H1 (cell line): ENCODE measurements at regions not wholly inside any gene's neighbourhood (a gene's known extent, or its start where the extent isn't known, plus 50 kb on each side); places are given as distances from the start of the nearest gene placed in this dataset.

Experiments used
- CTCF ChIA-PET: fragments of 300-600 bp; sonication (Branson Sonifier 250); formaldehyde crosslinking; loops from one replicate; lab custom pipeline; 2021; ENCODE audit not compliant: partially characterized antibody; lab: Charles Lee
- POLR2A ChIA-PET: fragments of 300-600 bp; sonication (Branson Sonifier 250); formaldehyde crosslinking; loops from one replicate; lab custom pipeline; 2021; ENCODE audit warnings: inconsistent platforms; ENCODE audit not compliant: partially characterized antibody; lab: Charles Lee
- DNase-seq, 2 experiments: peaks; one replicate each; pipeline versions ENCODE4 v3.0.0 to v3.0.0-alpha.2; 2010 to 2022; ENCODE audit warnings: low spot score in 2 of 2, low read depth in 1 of 2, mixed read lengths in 1 of 2
- FAIRE-seq: peaks from 2 replicates; lab custom pipeline; 2011; peaks lifted over from hg19 to GRCh38; lab: Jason Lieb, UNC
- H2AFZ ChIP-seq: 2 replicates; pipeline ENCODE4 v1.8.1; 2012; ENCODE audit warnings: low read length, inconsistent platforms
- H2AK5ac ChIP-seq: 2 replicates; pipeline ENCODE4 v1.6.1; 2013; ENCODE audit warnings: low read depth, low read length
- H2BK120ac ChIP-seq: replicated peaks from 2 replicates; pipeline ENCODE3; 2013; ENCODE audit warnings: low read depth, low read length, inconsistent platforms
- H2BK12ac ChIP-seq: 2 replicates; pipeline ENCODE4 v1.6.1; 2013; ENCODE audit warnings: low read depth, low read length
- H2BK15ac ChIP-seq: 2 replicates; pipeline ENCODE4 v1.6.1; 2013; ENCODE audit warnings: low read length
- H2BK20ac ChIP-seq: 2 replicates; pipeline ENCODE4 v1.6.1; 2013; ENCODE audit warnings: low read length
- H2BK5ac ChIP-seq: 2 replicates; pipeline ENCODE4 v1.6.1; 2013; ENCODE audit warnings: low read depth, low read length
- H3K14ac ChIP-seq: 2 replicates; pipeline ENCODE4 v1.6.1; 2013; ENCODE audit warnings: inconsistent platforms; ENCODE audit not compliant: insufficient read length
- H3K18ac ChIP-seq: 2 replicates; pipeline ENCODE4 v1.6.1; 2013; ENCODE audit warnings: low read length; ENCODE audit errors: extremely low read depth
- H3K23ac ChIP-seq: 2 replicates; pipeline ENCODE4 v1.6.1; 2013; ENCODE audit warnings: inconsistent platforms; ENCODE audit not compliant: insufficient read length
- H3K23me2 ChIP-seq: 2 replicates; pipeline ENCODE4 v1.6.1; 2013; ENCODE audit warnings: low read depth, low read length
- H3K27ac ChIP-seq: 2 replicates; pipeline ENCODE4 v1.6.1; 2011; ENCODE audit warnings: low read depth, low read length, inconsistent platforms
- H3K27me3 ChIP-seq, 4 experiments: replicated peaks in 1 of 4; 1 replicate in 1 of 4; 2 replicates in 3 of 4; pipeline versions ENCODE4 v1.6.1 to v1.8.1; 2011 to 2013; ENCODE audit warnings: low read length in 3 of 4, mild to moderate bottlenecking in 3 of 4, inconsistent platforms in 2 of 4, mixed read lengths in 2 of 4, moderate library complexity in 1 of 4; ENCODE audit not compliant: control insufficient read depth in 3 of 4, insufficient read depth in 3 of 4; ENCODE audit errors: extremely low read depth in 1 of 4
- H3K36me3 ChIP-seq, 4 experiments: 2 replicates each; pipeline versions ENCODE4 v1.6.1 to v1.8.1; 2011 to 2013; ENCODE audit warnings: mild to moderate bottlenecking in 4 of 4, low read length in 3 of 4, moderate library complexity in 2 of 4, control low read depth in 1 of 4, inconsistent platforms in 1 of 4; ENCODE audit not compliant: insufficient read depth in 4 of 4, control insufficient read depth in 2 of 4
- H3K4ac ChIP-seq: replicated peaks from 2 replicates; pipeline ENCODE3; 2013; ENCODE audit warnings: low read length, low read depth, mixed read lengths, inconsistent platforms; ENCODE audit not compliant: insufficient read length
- H3K4me1 ChIP-seq, 4 experiments: replicated peaks in 1 of 4; 1 replicate in 1 of 4; 2 replicates in 3 of 4; pipeline versions ENCODE4 v1.6.1 to v1.8.1; 2011 to 2013; ENCODE audit warnings: low read length in 3 of 4, inconsistent platforms in 2 of 4, mixed read lengths in 1 of 4; ENCODE audit not compliant: insufficient read depth in 4 of 4, control insufficient read depth in 3 of 4
- H3K4me2 ChIP-seq, 2 experiments: 2 replicates each; pipeline versions ENCODE4 v1.6.1 to v1.8.1; 2011 to 2013; ENCODE audit warnings: low read depth in 2 of 2, low read length in 2 of 2, control low read depth in 1 of 2, inconsistent platforms in 1 of 2, mild to moderate bottlenecking in 1 of 2; ENCODE audit not compliant: insufficient read depth in 1 of 2
- H3K4me3 ChIP-seq, 4 experiments: fragments of 200-600, 300-600 bp in 1 of 4; sonication (generic), shearing (Covaris generic), sonication (Bioruptor Twin) in 1 of 4; 2 replicates each; pipeline versions ENCODE4 v1.5.1 to v1.8.1; 2011 to 2016; ENCODE audit warnings: low read length in 4 of 4, low read depth in 3 of 4, control low read depth in 2 of 4, inconsistent platforms in 2 of 4, mild to moderate bottlenecking in 2 of 4, mixed read lengths in 1 of 4, moderate library complexity in 1 of 4; ENCODE audit not compliant: insufficient read depth in 2 of 4; ENCODE audit errors: extremely low read depth in 1 of 4
- H3K56ac ChIP-seq: replicated peaks from 2 replicates; pipeline ENCODE3; 2013; ENCODE audit warnings: low read depth, mild to moderate bottlenecking, mixed read lengths, low read length, inconsistent platforms; ENCODE audit not compliant: insufficient read length
- H3K79me1 ChIP-seq: 2 replicates; pipeline ENCODE4 v1.6.1; 2013; ENCODE audit warnings: low read depth, low read length, control low read depth
- H3K79me2 ChIP-seq, 2 experiments: 2 replicates each; pipeline versions ENCODE4 v1.6.1 to v1.8.1; 2012 to 2013; ENCODE audit warnings: low read length in 2 of 2, mild to moderate bottlenecking in 2 of 2, inconsistent platforms in 1 of 2; ENCODE audit not compliant: insufficient read depth in 2 of 2, control insufficient read depth in 1 of 2
- H3K9ac ChIP-seq, 4 experiments: replicated peaks in 1 of 4; 1 replicate in 1 of 4; 2 replicates in 3 of 4; pipeline versions ENCODE4 v1.6.1 to v1.8.1; 2011 to 2013; ENCODE audit warnings: low read depth in 3 of 4, low read length in 3 of 4, control low read depth in 2 of 4, mild to moderate bottlenecking in 2 of 4, moderate library complexity in 2 of 4, inconsistent platforms in 1 of 4; ENCODE audit errors: extremely low read depth in 1 of 4
- H3K9me3 ChIP-seq, 2 experiments: 2 replicates each; pipeline versions ENCODE4 v1.6.1 to v1.8.1; 2012 to 2013; ENCODE audit warnings: mild to moderate bottlenecking in 2 of 2, moderate library complexity in 2 of 2, control low read depth in 1 of 2, inconsistent platforms in 1 of 2, low read depth in 1 of 2, low read length in 1 of 2, mixed read lengths in 1 of 2; ENCODE audit not compliant: insufficient read depth in 2 of 2
- H4K20me1 ChIP-seq, 2 experiments: replicated peaks in 1 of 2; 2 replicates each; pipeline versions ENCODE3 to v1.8.1; 2011 to 2013; ENCODE audit warnings: inconsistent platforms in 2 of 2, low read length in 2 of 2, mild to moderate bottlenecking in 1 of 2; ENCODE audit not compliant: insufficient read depth in 2 of 2, control insufficient read depth in 1 of 2
- H4K5ac ChIP-seq: 2 replicates; pipeline ENCODE4 v1.6.1; 2013; ENCODE audit warnings: low read length, low read depth, mixed read lengths, inconsistent platforms; ENCODE audit not compliant: insufficient read length
- H4K8ac ChIP-seq: 2 replicates; pipeline ENCODE4 v1.8.0; 2013; ENCODE audit warnings: mild to moderate bottlenecking, moderate library complexity, low read length, inconsistent platforms; ENCODE audit not compliant: insufficient read depth; ENCODE audit errors: extremely low read depth
- H4K91ac ChIP-seq: replicated peaks from 2 replicates; pipeline ENCODE3; 2013; ENCODE audit warnings: low read length, mixed read lengths, inconsistent platforms; ENCODE audit not compliant: insufficient read length
- CHD2 ChIP-seq: IDR thresholded peaks from 2 replicates; pipeline ENCODE4 v1.6.1; 2012; ENCODE audit warnings: low read length, improper control_type of control experiment
- CTCF ChIP-seq, 3 experiments: IDR thresholded peaks; 1 replicate in 2 of 3; 2 replicates in 1 of 3; pipeline versions ENCODE4 v1.5.1 to v1.6.1; 2011; ENCODE audit warnings: low read length in 3 of 3, mild to moderate bottlenecking in 3 of 3, inconsistent platforms in 2 of 3, low read depth in 1 of 3, moderate library complexity in 1 of 3; ENCODE audit not compliant: insufficient read depth in 1 of 3; ENCODE audit errors: control extremely low read depth in 1 of 3
- EZH2 ChIP-seq: fragments of 200-600 bp; sonication (generic); IDR thresholded peaks from 2 replicates; pipeline ENCODE4 v1.7.1; 2012; ENCODE audit warnings: low read depth, mild to moderate bottlenecking, moderate library complexity, low read length, inconsistent platforms; ENCODE audit not compliant: severe bottlenecking
- GABPA ChIP-seq: IDR thresholded peaks from 2 replicates; pipeline ENCODE4 v1.6.1; 2011; ENCODE audit warnings: mild to moderate bottlenecking, low read length, moderate library complexity, borderline replicate concordance; ENCODE audit not compliant: insufficient read depth
- HDAC6 ChIP-seq: IDR thresholded peaks from one replicate; pipeline ENCODE4 v1.7.1; 2012; ENCODE audit warnings: low read depth, mild to moderate bottlenecking, inconsistent platforms, low read length, moderate library complexity
- JUN ChIP-seq: IDR thresholded peaks from 2 replicates; pipeline ENCODE4 v1.6.1; 2011; ENCODE audit warnings: low read depth, mild to moderate bottlenecking, improper control_type of control experiment, low read length
- KDM1A ChIP-seq: fragments of 200-600, 300-600 bp; sonication (generic); IDR thresholded peaks from 2 replicates; pipeline ENCODE4 v1.7.1; 2016; ENCODE audit warnings: mild to moderate bottlenecking, low read length, borderline replicate concordance
- NRF1 ChIP-seq: IDR thresholded peaks from 2 replicates; pipeline ENCODE4 v1.6.1; 2011; ENCODE audit warnings: mild to moderate bottlenecking, low read depth, low read length, improper control_type of control experiment
- PHF8 ChIP-seq: fragments of 200-600 bp; sonication (generic); conservative IDR thresholded peaks from 2 replicates; pipeline ENCODE4 v1.7.1; 2012; ENCODE audit warnings: low read depth, mild to moderate bottlenecking, inconsistent platforms, low read length, moderate library complexity
- POLR2AphosphoS5 ChIP-seq: IDR thresholded peaks from 2 replicates; pipeline ENCODE4 v1.6.1; 2011; ENCODE audit warnings: low read depth, low read length
- RFX5 ChIP-seq: IDR thresholded peaks from 2 replicates; pipeline ENCODE4 v1.6.1; 2011; ENCODE audit warnings: low read depth, low read length, improper control_type of control experiment, borderline replicate concordance
- WGBS, 2 experiments: shearing (Covaris generic) in 1 of 2; methylation state at CpG; one replicate each; pipeline versions ENCODE4 v1.1.6 to v1.1.7; 2013 to 2015; ENCODE audit warnings: low lambda C conversion rate in 2 of 2, mixed read lengths in 2 of 2, inconsistent platforms in 1 of 2, low coverage in 1 of 2, missing lambda C conversion rate in 1 of 2; ENCODE audit not compliant: insufficient replicate concordance in 2 of 2, insufficient coverage in 1 of 2, insufficient read length in 1 of 2; ENCODE audit errors: extremely low coverage in 1 of 2, missing lambda C conversion rate in 1 of 2; 5-methylcytosine and 5-hydroxymethylcytosine counted together
- TF ChIP-seq, protein P1 (sequence below): IDR thresholded peaks from 2 replicates; pipeline ENCODE4 v1.6.1; 2012; ENCODE audit warnings: inconsistent platforms

DNA sequence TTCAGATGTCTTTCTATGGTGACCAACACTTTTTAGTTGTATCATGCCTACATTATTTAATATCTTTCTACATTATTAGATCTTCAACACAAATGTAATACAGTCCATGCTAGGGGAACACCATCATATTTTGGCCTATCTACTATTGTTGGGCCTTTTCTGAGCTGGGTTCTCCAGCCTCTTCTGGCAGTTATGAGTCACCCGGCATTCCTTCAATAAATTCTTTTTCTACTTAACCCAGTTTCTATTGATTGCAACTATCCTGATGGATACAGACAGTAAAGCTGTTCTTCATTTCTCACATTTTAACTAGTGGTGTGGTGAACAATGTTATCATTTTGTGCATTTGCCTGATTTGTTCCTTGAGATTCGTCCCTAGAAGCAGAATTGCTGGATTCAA, 529.3 kb downstream of the BNC2 start:
- ChIA-PET CTCF (interaction anchor here (1.7 kb wide), 1 partner anchor 10 kb away, joined by 4 read pairs; no protein-coding TSS in a partner anchor), POLR2A (no interaction called here)
- no peak overlapping the region for H3K23ac ChIP-seq
- no peak overlapping the region for H2BK5ac ChIP-seq
- no peaks in the 10 kb centered on the region for H3K79me1 ChIP-seq
- no peak overlapping the region for H2BK12ac ChIP-seq
- H3K14ac ChIP-seq = no peak overlapping the region
- no peak overlapping the region for H2AK5ac ChIP-seq
- H2BK20ac ChIP-seq = no peak overlapping the region
- no peak overlapping the region for H3K9ac ChIP-seq
- H3K18ac ChIP-seq = no peak overlapping the region
- H4K91ac ChIP-seq = no peak overlapping the region
- H3K27ac ChIP-seq = no peak overlapping the region
- no peaks in the 10 kb centered on the region for H3K79me2 ChIP-seq
- H3K4me1 ChIP-seq = no peaks in the 10 kb centered on the region
- H3K23me2 ChIP-seq = no peaks in the 10 kb centered on the region
- no peak overlapping the region for H3K4ac ChIP-seq
- H3K56ac ChIP-seq = no peak overlapping the region
- H3K9me3 ChIP-seq = no peaks in the 10 kb centered on the region
- WGBS, 2 experiments = 88% methylated on average over 2 of the region's 2 CpGs; no CpG with 5 or more reads in 1 of the 2 experiments
- no peak overlapping the region for H2BK15ac ChIP-seq
- H3K36me3 ChIP-seq = no peaks in the 10 kb centered on the region
- no peak for FAIRE-seq
- H4K20me1 ChIP-seq = no peaks in the 10 kb centered on the region
- no peak overlapping the region for H2BK120ac ChIP-seq
- no peak overlapping the region for H3K4me3 ChIP-seq
- H3K27me3 ChIP-seq = no peaks in the 10 kb centered on the region
- no peak overlapping the region for H4K5ac ChIP-seq
- H4K8ac ChIP-seq = no peak overlapping the region
- no peak overlapping the region for H2AFZ ChIP-seq
- no peak overlapping the region for H3K4me2 ChIP-seq
- no peak for DNase-seq
- TF ChIP-seq KDM1A (no peak), EZH2 (no peak), JUN (no peak), PHF8 (no peak), GABPA (no peak), CHD2 (no peak), HDAC6 (no peak), NRF1 (no peak), POLR2AphosphoS5 (no peak), CTCF (IDR thresholded peaks at IDR 0.05; ENCODE audit: control extremely low read depth in 1 of 3, insufficient read depth in 1 of 3, low read depth in 1 of 3, low read length in 3 of 3) (no peak), RFX5 (no peak)
- TF ChIP-seq, protein P1, sequence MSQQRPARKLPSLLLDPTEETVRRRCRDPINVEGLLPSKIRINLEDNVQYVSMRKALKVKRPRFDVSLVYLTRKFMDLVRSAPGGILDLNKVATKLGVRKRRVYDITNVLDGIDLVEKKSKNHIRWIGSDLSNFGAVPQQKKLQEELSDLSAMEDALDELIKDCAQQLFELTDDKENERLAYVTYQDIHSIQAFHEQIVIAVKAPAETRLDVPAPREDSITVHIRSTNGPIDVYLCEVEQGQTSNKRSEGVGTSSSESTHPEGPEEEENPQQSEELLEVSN = no peak
